Keratinocyte (primary cell): ENCODE measurements at regions not wholly inside any gene's neighbourhood (a gene's known extent, or its start where the extent isn't known, plus 50 kb on each side); places are given as distances from the start of the nearest gene placed in this dataset.
"Not testable (repeated sequence)": the region's sequence is repeated elsewhere in the genome, so short reads cannot be mapped to it uniquely, and the experiment has no call there.

Experiments
- DNase-seq: peaks from one replicate; pipeline ENCODE4 v3.0.0-alpha.2; 2011; ENCODE audit warnings: low read depth, missing footprints, low spot score
- FAIRE-seq: peaks from 2 replicates; lab custom pipeline; 2011; peaks lifted over from hg19 to GRCh38; lab: Jason Lieb, UNC
- H2AFZ ChIP-seq: 2 replicates; pipeline ENCODE4 v1.6.0; 2012; ENCODE audit warnings: low read length, control low read depth, inconsistent platforms; ENCODE audit not compliant: control insufficient read depth
- H3K27ac ChIP-seq: 2 replicates; pipeline ENCODE4 v1.5.1; 2011; ENCODE audit warnings: low read length; ENCODE audit not compliant: control insufficient read depth, insufficient read depth
- H3K27me3 ChIP-seq: 3 replicates; pipeline ENCODE4 v1.6.0; 2011; ENCODE audit warnings: low read length; ENCODE audit not compliant: control insufficient read depth, insufficient read depth; ENCODE audit errors: extremely low read depth
- H3K36me3 ChIP-seq, 2 experiments: 2 replicates in 1 of 2; 3 replicates in 1 of 2; pipeline ENCODE4 v1.5.1; 2011; ENCODE audit warnings: low read length in 2 of 2, mild to moderate bottlenecking in 1 of 2; ENCODE audit not compliant: control insufficient read depth in 2 of 2, insufficient read depth in 2 of 2; ENCODE audit errors: extremely low read depth in 1 of 2
- H3K4me1 ChIP-seq: 3 replicates; pipeline ENCODE4 v1.5.1; 2011; ENCODE audit warnings: low read length; ENCODE audit not compliant: control insufficient read depth, insufficient read depth; ENCODE audit errors: extremely low read depth
- H3K4me2 ChIP-seq: 3 replicates; pipeline ENCODE4 v1.6.0; 2011; ENCODE audit warnings: low read depth, low read length; ENCODE audit not compliant: control insufficient read depth, insufficient read depth; ENCODE audit errors: extremely low read depth
- H3K4me3 ChIP-seq, 3 experiments: fragments of 200-600 bp in 1 of 3; sonication (generic) in 1 of 3; 2 replicates in 2 of 3; 3 replicates in 1 of 3; pipeline ENCODE4 v1.5.1; 2011 to 2016; ENCODE audit warnings: low read length in 3 of 3, mild to moderate bottlenecking in 3 of 3, control low read depth in 2 of 3, inconsistent platforms in 1 of 3, low read depth in 1 of 3, mixed read lengths in 1 of 3, mixed run types in 1 of 3, moderate library complexity in 1 of 3; ENCODE audit not compliant: control insufficient read depth in 2 of 3, insufficient read depth in 2 of 3; ENCODE audit errors: extremely low read depth in 1 of 3
- H3K79me2 ChIP-seq: 2 replicates; pipeline ENCODE4 v1.6.0; 2012; ENCODE audit warnings: low read length; ENCODE audit not compliant: control insufficient read depth, insufficient read depth
- H3K9ac ChIP-seq: 3 replicates; pipeline ENCODE4 v1.6.0; 2011; ENCODE audit warnings: low read length; ENCODE audit not compliant: control insufficient read depth, insufficient read depth; ENCODE audit errors: extremely low read depth
- H3K9me1 ChIP-seq: 3 replicates; pipeline ENCODE4 v1.6.0; 2011; ENCODE audit warnings: low read length; ENCODE audit not compliant: control insufficient read depth, insufficient read depth; ENCODE audit errors: extremely low read depth
- H3K9me3 ChIP-seq: 2 replicates; pipeline ENCODE4 v1.5.1; 2012; ENCODE audit warnings: low read depth, low read length; ENCODE audit not compliant: control insufficient read depth
- H4K20me1 ChIP-seq: 3 replicates; pipeline ENCODE4 v1.6.0; 2011; ENCODE audit warnings: low read length; ENCODE audit not compliant: control insufficient read depth, insufficient read depth; ENCODE audit errors: extremely low read depth
- EZH2 ChIP-seq: IDR thresholded peaks from one replicate; pipeline ENCODE4 v1.6.1; 2012; ENCODE audit warnings: inconsistent platforms, mild to moderate bottlenecking, low read length, moderate library complexity
- dilution Hi-C: fragments of 300-500 bp; cut with MboI; formaldehyde crosslinking; loops from one replicate; pipeline ENCODE4 v1.7.0; 2020; ENCODE audit warnings: low sequenced_read_pairs; ENCODE audit not compliant: extremely low pct_ligation_motif_present
- TF ChIP-seq, protein P1 (sequence below), 3 experiments: IDR thresholded peaks in 1 of 3; conservative IDR thresholded peaks in 1 of 3; optimal IDR thresholded peaks in 1 of 3; 2 replicates in 2 of 3; 3 replicates in 1 of 3; pipeline versions ENCODE3 to v1.5.1; 2011; ENCODE audit warnings: low read length in 3 of 3, mild to moderate bottlenecking in 3 of 3, moderate library complexity in 2 of 3, control low read depth in 1 of 3, inconsistent platforms in 1 of 3; ENCODE audit not compliant: insufficient read depth in 2 of 3; ENCODE audit errors: extremely low read depth in 1 of 3

DNA sequence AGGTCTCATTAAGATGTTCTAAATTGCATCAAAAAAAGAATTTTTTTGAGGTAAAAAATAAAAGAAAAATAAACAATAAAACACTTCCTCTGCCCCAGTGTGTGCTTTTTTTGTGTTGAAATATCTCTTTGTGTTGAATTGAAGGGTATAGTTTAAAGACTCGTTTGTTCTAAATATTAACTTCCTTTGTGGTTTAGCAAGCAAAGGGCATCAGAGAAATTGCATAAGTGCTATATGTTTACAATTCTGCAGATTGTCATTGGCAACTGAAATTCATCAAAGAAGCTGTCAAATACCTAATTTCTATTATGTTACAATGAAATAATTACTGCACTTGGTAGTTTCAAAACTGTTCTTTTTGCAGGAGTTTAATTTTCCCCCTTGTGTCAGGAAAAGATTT is 260.5 kb downstream of the DKK2 start:
- H2AFZ ChIP-seq: no peak overlapping the region
- H3K9me1 ChIP-seq: no peaks in the 10 kb centered on the region
- DNase-seq (no peak), FAIRE-seq (no peak)
- dilution Hi-C loops: no loop called here
- H3K27me3 ChIP-seq: no peaks in the 10 kb centered on the region
- H3K4me3 ChIP-seq: no peak overlapping the region
- H3K9ac ChIP-seq: no peak overlapping the region
- no peak overlapping the region for H3K27ac ChIP-seq
- TF ChIP-seq, protein P1, sequence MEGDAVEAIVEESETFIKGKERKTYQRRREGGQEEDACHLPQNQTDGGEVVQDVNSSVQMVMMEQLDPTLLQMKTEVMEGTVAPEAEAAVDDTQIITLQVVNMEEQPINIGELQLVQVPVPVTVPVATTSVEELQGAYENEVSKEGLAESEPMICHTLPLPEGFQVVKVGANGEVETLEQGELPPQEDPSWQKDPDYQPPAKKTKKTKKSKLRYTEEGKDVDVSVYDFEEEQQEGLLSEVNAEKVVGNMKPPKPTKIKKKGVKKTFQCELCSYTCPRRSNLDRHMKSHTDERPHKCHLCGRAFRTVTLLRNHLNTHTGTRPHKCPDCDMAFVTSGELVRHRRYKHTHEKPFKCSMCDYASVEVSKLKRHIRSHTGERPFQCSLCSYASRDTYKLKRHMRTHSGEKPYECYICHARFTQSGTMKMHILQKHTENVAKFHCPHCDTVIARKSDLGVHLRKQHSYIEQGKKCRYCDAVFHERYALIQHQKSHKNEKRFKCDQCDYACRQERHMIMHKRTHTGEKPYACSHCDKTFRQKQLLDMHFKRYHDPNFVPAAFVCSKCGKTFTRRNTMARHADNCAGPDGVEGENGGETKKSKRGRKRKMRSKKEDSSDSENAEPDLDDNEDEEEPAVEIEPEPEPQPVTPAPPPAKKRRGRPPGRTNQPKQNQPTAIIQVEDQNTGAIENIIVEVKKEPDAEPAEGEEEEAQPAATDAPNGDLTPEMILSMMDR (optimal IDR thresholded peaks at IDR 0.05 in 1 of 3, IDR thresholded peaks at IDR 0.05 in 1 of 3, conservative IDR thresholded peaks at IDR 0.05 in 1 of 3; ENCODE audit: extremely low read depth in 1 of 3, insufficient read depth in 2 of 3, low read length in 3 of 3): no peak
- TF ChIP-seq EZH2: no peak
- H3K79me2 ChIP-seq: no peaks in the 10 kb centered on the region
- no peaks in the 10 kb centered on the region for H3K9me3 ChIP-seq
- no peaks in the 10 kb centered on the region for H3K4me1 ChIP-seq
- H3K36me3 ChIP-seq: no peaks in the 10 kb centered on the region
- no peak overlapping the region for H3K4me2 ChIP-seq
- H4K20me1 ChIP-seq: no peaks in the 10 kb centered on the region

DNA sequence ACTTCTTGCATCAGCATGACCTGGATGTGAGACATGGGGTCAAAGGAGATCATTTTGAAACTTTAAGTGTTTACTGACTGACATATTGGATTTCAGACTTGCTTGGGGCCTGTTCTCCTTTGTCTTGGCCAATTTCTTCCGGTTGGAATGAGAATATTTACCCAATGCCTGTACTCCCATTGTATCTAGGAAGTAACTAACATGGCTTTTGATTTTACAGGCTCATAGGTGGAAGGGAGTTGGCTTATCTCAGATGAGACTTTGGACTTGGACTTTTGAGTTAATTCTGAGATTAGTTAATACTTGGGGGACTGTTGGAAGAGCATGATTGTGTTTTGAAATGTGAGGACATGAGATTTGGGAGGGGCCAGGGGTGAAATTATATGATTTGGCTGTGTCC is 262.1 kb downstream of the DKK2 start:
- H3K27ac ChIP-seq, H3K9me3 ChIP-seq, H3K9ac ChIP-seq, FAIRE-seq, H3K4me1 ChIP-seq, H3K4me2 ChIP-seq, H3K9me1 ChIP-seq, H3K4me3 ChIP-seq, H3K79me2 ChIP-seq, H3K27me3 ChIP-seq, dilution Hi-C loops, H2AFZ ChIP-seq, H3K36me3 ChIP-seq, DNase-seq, H4K20me1 ChIP-seq: not testable (repeated sequence)

DNA sequence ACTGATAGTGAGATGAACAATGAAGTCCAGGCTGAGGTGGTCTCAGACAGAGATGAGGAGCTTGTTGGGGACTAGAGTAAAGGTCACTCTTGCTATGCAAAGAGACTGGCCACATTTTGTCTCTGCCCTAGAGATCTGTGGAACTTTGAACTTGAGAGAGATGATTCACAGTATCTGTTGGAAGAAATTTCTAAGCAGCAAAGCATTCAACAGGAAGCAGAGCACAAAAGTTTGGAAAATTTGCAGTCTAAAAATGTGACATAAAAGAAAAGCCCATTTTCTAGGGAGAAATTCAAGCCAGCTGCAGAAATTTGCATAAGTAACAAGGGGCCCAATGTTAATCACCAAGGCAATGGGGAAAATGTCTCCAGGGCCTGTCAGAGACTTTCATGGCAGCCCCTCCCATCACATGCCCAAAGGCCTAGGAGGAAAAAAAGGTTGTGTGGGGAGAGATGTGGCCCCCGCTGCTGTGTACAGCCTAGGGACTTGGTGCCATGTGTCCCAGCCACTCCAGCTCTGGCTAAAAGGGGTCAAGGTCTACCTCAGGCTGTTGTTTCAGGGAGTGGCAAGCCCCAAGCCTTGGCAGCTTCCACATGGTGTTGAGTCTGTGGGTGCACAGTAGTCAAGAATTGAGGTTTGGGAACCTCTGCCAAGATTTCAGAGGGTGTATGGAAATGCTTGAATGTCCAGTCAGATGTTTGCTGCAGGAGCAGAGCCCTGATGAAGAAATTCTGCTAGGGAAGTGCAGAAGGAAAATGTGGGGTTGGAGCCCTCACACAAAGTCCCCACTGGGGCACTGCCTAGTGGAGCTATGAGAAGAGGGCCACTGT is 262.8 kb downstream of the DKK2 start:
- Histone ChIP-seq H4K20me1 (no peaks in the 10 kb centered on the region), H3K9me1 (no peaks in the 10 kb centered on the region), H3K4me1 (no peaks in the 10 kb centered on the region), H3K4me2 (no peak overlapping the region), H3K9ac (no peak overlapping the region), H3K36me3 (no peaks in the 10 kb centered on the region), H3K9me3 (no peaks in the 10 kb centered on the region), H3K27me3 (no peaks in the 10 kb centered on the region), H3K27ac (no peak overlapping the region), H2AFZ (no peak overlapping the region), H3K79me2 (no peaks in the 10 kb centered on the region), H3K4me3 (no peak overlapping the region)
- FAIRE-seq: no peak
- dilution Hi-C loops: no loop called here
- no peak for DNase-seq
- no peak for TF ChIP-seq EZH2
- TF ChIP-seq, protein P1 (optimal IDR thresholded peaks at IDR 0.05 in 1 of 3, IDR thresholded peaks at IDR 0.05 in 1 of 3, conservative IDR thresholded peaks at IDR 0.05 in 1 of 3; ENCODE audit: extremely low read depth in 1 of 3, insufficient read depth in 2 of 3, low read length in 3 of 3): no peak
